ENCODE measurements at regions not wholly inside any gene's neighbourhood (a gene's known extent, or its start where the extent isn't known, plus 50 kb on each side); places are given as distances from the start of the nearest gene placed in this dataset.

- DNase-seq, result no peak
Measured at GRCh38 chr2:16161768-16162490, 221.6 kb downstream of the MYCN start.

DNA sequence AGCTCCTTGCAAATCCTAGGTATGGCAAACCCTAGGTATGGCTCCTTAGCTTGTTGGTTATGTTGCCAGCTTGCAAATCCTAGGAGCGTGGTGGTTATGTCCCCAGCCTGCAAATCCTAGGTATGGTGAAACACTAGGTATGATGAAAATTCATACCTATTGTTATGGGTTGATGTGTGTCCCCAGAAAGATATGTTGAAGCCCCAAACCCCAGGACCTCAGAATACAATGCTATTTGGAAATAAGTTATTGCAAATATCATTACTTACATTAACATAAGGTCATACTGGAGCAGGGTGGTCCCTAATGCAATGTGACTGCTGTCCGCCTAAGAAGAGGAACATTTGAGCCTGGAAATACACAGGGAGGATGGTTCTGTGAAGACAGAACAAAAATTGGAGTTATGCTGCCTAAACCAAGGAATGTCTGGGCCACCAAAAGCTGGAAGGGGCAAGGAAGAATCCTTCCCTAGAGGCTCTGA, 220.8 kb downstream of the MYCN start:
- no peak for DNase-seq

DNA sequence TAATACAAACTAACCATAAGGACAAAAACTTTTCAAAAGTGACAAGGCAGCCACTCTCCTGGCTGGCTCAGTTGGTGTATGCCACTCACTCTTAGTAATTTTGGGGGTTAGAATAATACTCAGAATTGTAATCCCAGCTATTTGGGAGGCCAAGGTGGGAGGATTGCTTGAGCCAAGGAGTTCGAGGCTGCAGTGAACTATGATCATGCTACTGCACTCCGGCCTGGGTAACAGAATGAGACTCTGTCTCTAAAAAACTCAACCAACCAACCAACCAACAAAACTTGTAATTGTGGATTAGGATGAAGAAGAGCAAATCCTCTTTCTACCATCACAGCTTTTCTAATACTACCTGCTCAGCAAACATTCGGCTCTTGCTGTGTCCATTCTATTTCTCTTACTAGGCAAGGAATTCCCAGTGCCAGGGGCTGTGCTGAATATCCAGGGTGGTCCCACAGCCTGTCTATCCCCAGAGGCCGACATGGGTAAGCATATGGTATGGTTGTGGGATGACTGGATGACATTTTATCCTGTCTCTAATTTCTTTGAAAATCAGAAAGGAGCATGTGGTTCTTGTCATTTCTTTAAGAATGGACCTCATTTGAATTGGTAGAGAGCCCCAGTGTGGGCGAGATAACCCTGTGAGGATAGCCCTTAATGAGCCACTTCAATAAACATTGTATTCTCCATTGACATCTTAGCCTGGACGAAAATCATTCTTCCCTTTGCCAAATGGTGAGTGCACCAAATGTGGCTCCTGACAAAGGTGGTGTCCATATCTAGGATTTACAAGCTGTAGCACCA, 220.1 kb downstream of the MYCN start:
- no peak for DNase-seq

DNA sequence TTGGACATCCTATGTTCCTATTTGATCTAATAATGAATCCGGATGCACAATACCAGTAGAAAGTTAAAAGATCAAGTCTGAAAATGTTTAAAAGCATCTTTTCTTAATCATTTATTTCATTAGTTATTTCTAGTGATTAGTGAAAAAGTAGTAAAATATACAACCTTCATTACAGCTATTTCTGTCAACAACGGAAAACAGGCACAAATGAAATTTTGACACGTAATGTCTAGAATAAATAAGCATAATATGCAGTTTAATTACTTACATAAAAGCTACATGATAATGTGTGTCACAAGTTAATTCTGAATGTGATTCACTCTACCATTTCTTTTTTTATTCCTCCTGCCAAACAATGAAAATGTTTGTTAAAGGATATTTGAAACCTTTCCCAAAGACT, 216.1 kb downstream of the MYCN start:
- DNase-seq, result no peak

DNA sequence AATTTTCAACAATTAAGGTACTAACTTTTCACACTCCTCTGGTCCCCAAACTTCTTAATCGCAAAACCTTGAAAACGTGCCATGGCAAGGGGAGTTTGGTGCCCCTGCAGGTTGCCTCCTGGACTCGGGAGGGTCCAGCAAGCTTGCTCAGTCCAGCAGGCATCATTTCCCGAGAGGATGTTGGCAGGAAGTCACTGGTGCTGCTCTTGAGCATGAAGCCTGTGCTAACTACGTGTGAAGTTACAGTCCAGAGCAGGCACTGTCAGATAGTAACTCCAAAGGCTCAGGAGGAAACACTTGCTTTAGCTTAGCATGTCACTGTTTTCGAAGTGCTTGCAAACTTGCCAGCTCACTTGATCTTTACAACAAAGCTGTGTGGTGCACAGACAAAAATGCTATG, 215.4 kb downstream of the MYCN start:
- DNase-seq, result no peak

DNA sequence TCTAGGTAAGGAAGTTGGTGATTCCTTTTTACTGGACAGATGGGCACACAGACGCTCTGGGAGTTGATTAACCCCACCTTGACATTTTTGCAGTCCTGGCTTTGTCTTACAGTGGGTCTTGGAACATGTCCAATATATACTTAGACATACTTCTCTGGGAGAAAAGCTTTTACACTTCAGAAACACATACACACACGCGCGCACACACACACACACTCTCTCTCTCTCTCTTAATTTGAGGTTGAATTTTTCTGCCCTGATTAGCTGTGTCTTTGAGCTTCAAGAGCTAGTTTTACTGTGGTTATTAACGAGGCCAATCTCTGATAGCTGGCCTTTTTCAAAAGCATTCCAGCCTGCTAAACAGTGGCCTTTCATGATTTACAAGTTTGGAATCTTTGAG, 215.0 kb downstream of the MYCN start:
- no peak for DNase-seq

DNA sequence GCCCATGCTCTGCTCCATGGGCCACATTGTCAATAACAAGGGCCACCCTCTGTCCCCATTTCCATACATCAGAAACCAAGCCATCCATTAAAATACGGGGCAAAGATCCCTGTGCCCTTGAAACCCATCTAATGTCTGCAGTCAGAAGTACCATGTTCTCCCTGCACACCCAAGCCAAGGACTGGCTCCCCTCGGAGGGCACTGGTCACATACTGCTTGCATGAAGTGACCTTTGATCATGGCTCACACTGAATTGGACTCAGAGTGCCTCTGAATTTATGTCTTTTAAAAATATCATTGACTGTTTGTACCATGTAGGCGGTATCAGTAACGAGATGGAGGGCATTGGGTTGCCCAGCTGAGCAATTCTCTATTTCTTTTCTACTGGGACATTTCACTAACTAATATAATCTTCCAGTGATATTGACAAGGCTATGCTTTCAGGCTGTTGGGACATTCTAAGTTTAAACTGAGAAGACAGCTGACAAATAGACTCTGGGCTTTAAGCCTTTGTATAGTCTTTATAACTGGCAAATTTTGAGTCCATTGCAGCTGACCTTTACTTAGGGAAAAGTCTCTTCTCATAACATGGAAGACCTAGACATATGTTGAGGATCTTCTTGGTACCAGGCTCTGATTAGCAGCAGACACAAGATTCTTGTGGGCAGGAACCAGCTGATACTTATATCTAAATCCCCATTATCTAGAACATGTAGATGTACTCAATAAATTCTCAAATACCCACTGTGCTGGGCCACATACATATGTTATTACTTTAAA, 214.3 kb downstream of the MYCN start:
- no peak for DNase-seq

- DNase-seq, result no peak
Measured at GRCh38 chr2:16154061-16154460, 213.7 kb downstream of the MYCN start.

GRCh38 chr2:16153754-16154035, 213.3 kb downstream of the MYCN start:
- DNase-seq, result no peak

DNA sequence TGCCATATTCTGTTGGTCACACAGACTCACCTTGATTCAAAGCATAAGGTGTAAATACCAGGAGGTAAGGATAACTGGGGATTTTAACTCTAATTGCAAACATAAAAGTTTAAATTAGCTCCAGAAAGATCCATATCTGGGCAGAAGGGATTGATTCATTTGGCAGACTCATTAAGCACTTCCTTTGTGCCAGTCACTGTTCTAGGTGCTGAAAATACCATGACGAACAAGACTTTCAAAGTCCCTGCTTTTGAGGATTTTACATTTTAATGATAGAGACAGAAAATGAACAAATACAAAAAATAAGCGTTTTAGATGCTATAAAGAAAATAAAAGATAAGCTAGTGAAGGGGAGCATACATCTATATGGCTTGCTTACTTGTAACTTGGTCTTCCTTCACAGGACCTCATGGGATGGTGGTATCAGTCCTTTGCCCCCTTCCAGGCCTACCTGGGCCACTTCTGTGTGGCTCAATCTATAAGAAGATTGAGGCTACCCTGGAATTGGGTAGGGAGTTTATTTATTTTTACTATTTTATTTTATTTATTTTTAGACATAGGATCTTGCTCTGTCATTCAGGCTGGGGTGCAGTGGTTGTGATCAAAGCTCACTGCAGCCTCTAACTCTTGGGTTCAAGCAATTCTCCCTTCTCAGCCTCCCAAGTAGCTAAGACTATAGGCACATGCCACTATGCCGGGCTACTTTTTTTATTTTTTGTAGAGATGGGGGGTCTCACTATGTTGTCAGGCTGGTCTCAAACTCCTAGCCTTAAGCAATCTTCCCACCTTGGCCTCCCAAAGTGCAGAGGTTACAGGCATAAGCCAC, 212.8 kb downstream of the MYCN start:
- no peak for DNase-seq

DNA sequence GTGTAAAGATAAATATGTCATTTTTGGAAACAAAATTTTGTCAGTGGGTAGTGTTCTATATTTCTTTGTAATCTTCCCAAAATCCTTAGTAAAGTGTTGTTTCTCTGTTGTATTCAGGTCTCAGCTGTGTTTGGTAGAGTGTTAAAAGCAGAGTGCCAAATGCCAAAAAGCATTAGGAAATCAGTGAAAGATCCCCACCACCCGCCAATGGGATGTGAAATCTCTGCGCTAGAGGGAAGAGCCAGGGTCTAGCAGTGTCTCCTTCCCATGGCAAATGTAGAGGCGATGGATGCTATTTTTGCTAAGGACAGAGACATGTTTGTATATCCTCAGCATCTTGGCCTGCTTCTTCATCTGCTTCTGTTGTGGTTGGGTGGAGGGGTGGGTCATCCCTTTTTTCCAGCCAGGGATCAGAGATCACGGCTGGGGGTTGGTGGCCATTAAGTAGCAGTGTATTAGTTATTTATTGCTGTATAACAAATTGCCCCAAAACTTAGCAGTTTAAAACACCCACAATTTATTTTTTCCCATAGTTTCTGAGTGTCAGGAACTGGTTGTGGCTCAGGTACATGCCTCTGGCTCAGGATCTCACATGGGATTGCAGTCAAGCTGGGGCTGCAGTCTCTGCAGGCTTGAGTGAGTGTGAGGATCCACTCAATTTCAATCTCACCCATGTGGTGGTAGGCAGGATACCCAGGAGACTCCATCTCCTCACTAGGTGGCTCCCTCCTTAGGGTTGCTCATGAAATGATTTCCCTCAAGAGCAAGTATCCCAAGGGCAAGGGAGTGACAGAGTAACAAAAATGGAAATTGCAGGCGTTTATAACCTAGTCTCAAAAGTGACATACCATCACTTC, 211.9 kb downstream of the MYCN start:
- DNase-seq, result no peak

- no peak for DNase-seq
Measured at GRCh38 chr2:16151651-16152050, 211.3 kb downstream of the MYCN start.

GRCh38 chr2:16151281-16151570, 210.9 kb downstream of the MYCN start:
- no peak for DNase-seq

DNA sequence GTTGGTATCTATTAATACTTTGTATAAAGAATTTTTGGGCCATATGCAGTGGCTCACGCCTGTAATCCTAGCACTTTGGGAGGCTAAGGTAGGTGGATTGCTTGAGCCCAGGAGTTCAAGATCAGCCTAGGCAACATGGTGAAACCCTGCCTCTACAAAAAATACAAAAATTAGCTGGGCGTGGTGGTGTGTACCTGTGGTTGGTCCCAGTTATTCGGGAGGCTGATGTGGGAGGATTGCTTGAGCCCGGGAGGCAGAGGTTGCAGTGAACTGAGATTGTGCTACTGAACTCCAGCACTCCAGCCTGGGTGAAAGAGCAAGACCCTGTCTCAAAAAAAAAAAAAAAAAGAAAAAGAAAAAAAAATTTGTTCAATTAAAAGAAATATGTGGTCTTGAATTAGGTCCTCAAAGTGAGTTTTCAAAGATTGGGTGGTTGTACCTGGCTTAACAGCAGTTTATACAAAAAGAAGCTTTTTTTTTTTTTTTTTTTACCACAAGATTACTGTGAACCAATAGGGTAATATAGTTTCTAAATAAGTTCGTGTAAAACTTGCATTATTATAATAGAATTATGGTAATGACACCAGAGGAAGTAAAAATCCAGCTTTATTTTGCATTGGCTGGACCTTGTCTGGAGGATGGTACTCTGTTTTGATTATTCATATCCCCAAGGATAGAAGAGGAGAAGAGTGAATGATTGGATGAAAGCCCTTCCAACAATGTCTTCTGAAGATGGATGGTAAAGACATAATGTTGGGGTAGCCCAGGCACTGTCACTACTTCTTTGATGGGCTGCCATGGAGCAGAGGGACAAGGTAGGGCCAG, 210.3 kb downstream of the MYCN start:
- DNase-seq, result no peak

GRCh38 chr2:16149349-16150243, 209.2 kb downstream of the MYCN start:
- no peak for DNase-seq

DNA sequence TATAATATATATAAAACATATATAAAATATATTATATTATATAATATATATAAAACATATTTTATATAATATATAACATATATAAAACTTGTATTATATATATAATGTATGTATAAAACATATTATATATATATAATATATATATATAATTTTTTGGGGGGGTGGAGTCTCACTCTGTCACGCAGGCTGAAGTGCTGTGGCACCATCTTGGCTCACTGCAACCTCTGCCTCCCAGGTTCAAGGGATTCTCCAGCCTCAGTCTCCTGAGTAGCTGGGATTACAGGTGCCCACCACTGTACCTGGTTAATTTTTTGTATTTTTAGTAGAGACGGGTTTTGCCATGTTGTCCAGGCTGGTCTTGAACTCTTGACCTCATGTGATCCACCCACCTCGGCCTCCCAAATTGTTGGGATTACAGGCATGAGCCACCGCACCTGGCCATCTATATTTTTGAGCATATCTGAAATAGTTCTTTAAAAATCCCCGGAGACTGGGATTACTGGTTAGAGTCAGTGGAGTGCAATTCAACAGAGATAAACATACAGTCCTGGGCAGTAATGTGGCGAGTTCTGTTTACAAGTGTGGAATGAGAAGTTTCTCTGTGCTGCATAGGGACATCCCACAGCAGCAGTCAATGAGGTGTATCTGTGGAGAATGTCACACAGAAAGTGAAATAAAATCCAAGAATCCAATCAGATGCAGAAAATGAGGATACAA, 208.4 kb downstream of the MYCN start:
- no peak for DNase-seq

GRCh38 chr2:16142383-16143361, 202.3 kb downstream of the MYCN start:
- peak in 1 of 2 donors; percentile 9 for DNase-seq

GRCh38 chr2:16141641-16141921, 201.2 kb downstream of the MYCN start:
- no peak for DNase-seq

Data from CD4-positive, alpha-beta T cell treated with Interferon alpha-2 for 1 hour (primary cell).